ENCODE measurements at regions not wholly inside any gene's neighbourhood (a gene's known extent, or its start where the extent isn't known, plus 50 kb on each side); places are given as distances from the start of the nearest gene placed in this dataset.

GRCh38 chr11:112748713-112749543 is 212.3 kb upstream of the NCAM1 start:
- no peak for DNase-seq (ENCODE audit: low read depth in 3 of 3)

- DNase-seq (ENCODE audit: low read depth in 3 of 3) = no peak
Measured at GRCh38 chr11:112751329-112751728, 209.9 kb upstream of the NCAM1 start.

- DNase-seq (ENCODE audit: low read depth in 3 of 3) = no peak
Measured at GRCh38 chr11:112751772-112752171, 209.4 kb upstream of the NCAM1 start.

- no peak for DNase-seq (ENCODE audit: low read depth in 3 of 3)
Measured at GRCh38 chr11:112752563-112752962, 208.7 kb upstream of the NCAM1 start.

- no peak for DNase-seq (ENCODE audit: low read depth in 3 of 3)
Measured at GRCh38 chr11:112753706-112754105, 207.5 kb upstream of the NCAM1 start.

- no peak for DNase-seq (ENCODE audit: low read depth in 3 of 3)
Measured at GRCh38 chr11:112759418-112759817, 201.8 kb upstream of the NCAM1 start.

GRCh38 chr11:112760396-112761059 is 200.7 kb upstream of the NCAM1 start:
- no peak for DNase-seq (ENCODE audit: low read depth in 3 of 3)

- no peak for DNase-seq (ENCODE audit: low read depth in 3 of 3)
Measured at GRCh38 chr11:112761911-112762706, 199.1 kb upstream of the NCAM1 start.

- no peak for DNase-seq (ENCODE audit: low read depth in 3 of 3)
Measured at GRCh38 chr11:112762707-112763090, 198.5 kb upstream of the NCAM1 start.

GRCh38 chr11:112765337-112765736 is 195.9 kb upstream of the NCAM1 start:
- no peak for DNase-seq (ENCODE audit: low read depth in 3 of 3)

GRCh38 chr11:112769170-112769569 is 192.1 kb upstream of the NCAM1 start:
- no peak for DNase-seq (ENCODE audit: low read depth in 3 of 3)

GRCh38 chr11:112769584-112769983 is 191.6 kb upstream of the NCAM1 start:
- DNase-seq (ENCODE audit: low read depth in 3 of 3) = no peak

GRCh38 chr11:112770033-112770432 is 191.2 kb upstream of the NCAM1 start:
- no peak for DNase-seq (ENCODE audit: low read depth in 3 of 3)

GRCh38 chr11:112770487-112770886 is 190.7 kb upstream of the NCAM1 start:
- DNase-seq (ENCODE audit: low read depth in 3 of 3) = no peak

GRCh38 chr11:112771851-112772250 is 189.4 kb upstream of the NCAM1 start:
- DNase-seq (ENCODE audit: low read depth in 3 of 3) = no peak

- no peak for DNase-seq (ENCODE audit: low read depth in 3 of 3)
Measured at GRCh38 chr11:112773264-112773663, 188.0 kb upstream of the NCAM1 start.

GRCh38 chr11:112776834-112777233 is 184.4 kb upstream of the NCAM1 start:
- DNase-seq (ENCODE audit: low read depth in 3 of 3) = no peak

- no peak for DNase-seq (ENCODE audit: low read depth in 3 of 3)
Measured at GRCh38 chr11:112777283-112777751, 183.9 kb upstream of the NCAM1 start.

GRCh38 chr11:112778091-112778876 is 182.9 kb upstream of the NCAM1 start:
- DNase-seq (ENCODE audit: low read depth in 3 of 3) = no peak

- DNase-seq (ENCODE audit: low read depth in 3 of 3) = no peak
Measured at GRCh38 chr11:112778877-112779266, 182.3 kb upstream of the NCAM1 start.

GRCh38 chr11:112780351-112781087 is 180.7 kb upstream of the NCAM1 start:
- no peak for DNase-seq (ENCODE audit: low read depth in 3 of 3)

Data from stimulated activated CD4-positive, alpha-beta T cell treated with anti-CD3 and anti-CD28 coated beads, TNF-alpha, amount 100 ng/mL, for 24 hours (primary cell).